Gastrocnemius medialis (tissue), 4 donors: ENCODE measurements at regions not wholly inside any gene's neighbourhood (a gene's known extent, or its start where the extent isn't known, plus 50 kb on each side); places are given as distances from the start of the nearest gene placed in this dataset.

Experiments used
- ATAC-seq, 2 donors: fragments of 150-250 bp; one replicate each; pipeline ENCODE4 v1.9.1; 2016
- DNase-seq, 2 donors: peaks; one replicate each; pipeline ENCODE4 v3.0.0-alpha.2; 2019
- H3K27ac ChIP-seq, 4 donors: fragments of 200-600 bp; sonication (generic); 1 replicate in 1 of 4; 2 replicates in 3 of 4; pipeline ENCODE4 v1.5.1; 2016 to 2018; ENCODE audit warnings: mild to moderate bottlenecking in 2 of 4, moderate library complexity in 1 of 4
- H3K27me3 ChIP-seq, 3 donors: fragments of 200-600 bp; sonication (generic) in 2 of 3; 1 replicate in 1 of 3; 2 replicates in 2 of 3; pipeline versions ENCODE4 v1.5.1 to v1.6.0; 2016 to 2019; ENCODE audit warnings: mild to moderate bottlenecking in 1 of 3, moderate library complexity in 1 of 3
- H3K36me3 ChIP-seq, 2 donors: fragments of 200-600 bp; sonication (generic) in 1 of 2; one replicate each; pipeline ENCODE4 v1.5.1; 2017 to 2018
- H3K4me1 ChIP-seq, 2 donors: fragments of 200-600 bp; sonication (generic) in 1 of 2; one replicate each; pipeline ENCODE4 v1.5.1; 2016 to 2017; ENCODE audit warnings: mild to moderate bottlenecking in 2 of 2
- H3K4me3 ChIP-seq, 4 donors: fragments of 200-600 bp; sonication (generic) in 3 of 4; 1 replicate in 1 of 4; 2 replicates in 3 of 4; pipeline ENCODE4 v1.5.1; 2016 to 2019; ENCODE audit warnings: mild to moderate bottlenecking in 2 of 4
- H3K9me3 ChIP-seq, 3 donors: fragments of 200-600 bp; sonication (generic) in 2 of 3; 1 replicate in 1 of 3; 2 replicates in 2 of 3; pipeline ENCODE4 v1.5.1; 2016 to 2019
- POLR2A ChIP-seq, 2 donors: fragments of 450-650 bp; IDR thresholded peaks; one replicate each; pipeline ENCODE4 v1.6.1; 2017; ENCODE audit warnings: antibody characterized with exemption in 2 of 2, mild to moderate bottlenecking in 2 of 2, moderate library complexity in 2 of 2
- in situ Hi-C, 4 donors: fragments of 200-750 bp; cut with MboI; loops; one replicate each; pipeline versions ENCODE4 v1.15.0 to v1.8.0; 2017; ENCODE audit warnings: low sequenced_read_pairs in 4 of 4
- intact Hi-C: fragments of 100-400 bp; cut with DNase I; formaldehyde crosslinking; loops from one replicate; pipeline ENCODE4 v1.15.1; 2023; ENCODE audit warnings: low total_unique reads
- TF ChIP-seq, protein P1 (sequence below), 5 experiments: fragments of 450-650 bp in 3 of 5; fragments of 200-600 bp in 2 of 5; sonication (generic) in 2 of 5; IDR thresholded peaks in 4 of 5; conservative IDR thresholded peaks in 1 of 5; 1 replicate in 4 of 5; 2 replicates in 1 of 5; pipeline ENCODE4 v1.5.1; 2016 to 2019; ENCODE audit warnings: antibody characterized with exemption in 5 of 5, mild to moderate bottlenecking in 3 of 5, moderate library complexity in 3 of 5

DNA sequence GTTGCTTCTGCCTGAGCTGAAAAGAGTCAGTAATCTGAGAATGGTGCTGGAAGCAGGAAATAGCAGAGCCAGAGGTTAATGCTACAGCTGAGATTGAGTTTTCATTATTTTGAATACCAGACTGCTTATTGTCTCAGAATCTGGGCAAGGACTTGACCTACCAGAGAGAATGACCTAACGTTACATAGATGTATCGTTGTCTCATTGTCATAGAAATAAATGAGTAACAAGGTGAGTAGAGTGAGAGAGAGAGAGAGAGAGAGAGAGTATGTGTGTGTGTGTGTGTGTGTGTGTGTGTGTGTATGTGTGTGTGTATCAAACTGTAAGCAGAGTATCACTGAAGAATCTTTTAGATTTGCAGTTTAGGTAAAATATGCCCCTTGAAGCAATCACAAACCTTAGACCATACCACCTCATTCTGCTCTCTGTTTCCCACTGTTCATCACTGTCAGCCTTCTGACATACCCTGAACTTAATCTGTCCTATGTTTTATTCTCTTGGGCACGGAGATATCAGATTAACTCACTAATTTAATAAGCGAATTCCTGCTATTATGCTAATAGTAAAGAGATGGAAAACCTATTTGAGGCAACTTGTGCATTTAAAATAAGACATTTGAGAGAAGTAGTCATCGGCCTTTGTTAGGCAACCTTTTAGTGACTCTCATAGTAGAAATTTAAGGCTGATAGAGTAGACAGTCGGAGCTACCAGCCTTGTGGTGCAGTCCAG, 87.8 kb downstream of the CYB561 start:
- no peak for DNase-seq
- no peaks in the 10 kb centered on the region for H3K27me3 ChIP-seq
- H3K27ac ChIP-seq = no peak overlapping the region
- in situ Hi-C loops = loop anchor here in 1 of 4 donors (25.0 kb wide), 1 partner anchor 104 kb away; no protein-coding TSS in a partner anchor
- no peaks in the 10 kb centered on the region for H3K9me3 ChIP-seq
- H3K4me3 ChIP-seq = no peak overlapping the region
- no peaks in the 10 kb centered on the region for H3K36me3 ChIP-seq
- H3K4me1 ChIP-seq = no peaks in the 10 kb centered on the region
- no peak for TF ChIP-seq POLR2A (IDR thresholded peaks at IDR 0.05)
- TF ChIP-seq, protein P1, sequence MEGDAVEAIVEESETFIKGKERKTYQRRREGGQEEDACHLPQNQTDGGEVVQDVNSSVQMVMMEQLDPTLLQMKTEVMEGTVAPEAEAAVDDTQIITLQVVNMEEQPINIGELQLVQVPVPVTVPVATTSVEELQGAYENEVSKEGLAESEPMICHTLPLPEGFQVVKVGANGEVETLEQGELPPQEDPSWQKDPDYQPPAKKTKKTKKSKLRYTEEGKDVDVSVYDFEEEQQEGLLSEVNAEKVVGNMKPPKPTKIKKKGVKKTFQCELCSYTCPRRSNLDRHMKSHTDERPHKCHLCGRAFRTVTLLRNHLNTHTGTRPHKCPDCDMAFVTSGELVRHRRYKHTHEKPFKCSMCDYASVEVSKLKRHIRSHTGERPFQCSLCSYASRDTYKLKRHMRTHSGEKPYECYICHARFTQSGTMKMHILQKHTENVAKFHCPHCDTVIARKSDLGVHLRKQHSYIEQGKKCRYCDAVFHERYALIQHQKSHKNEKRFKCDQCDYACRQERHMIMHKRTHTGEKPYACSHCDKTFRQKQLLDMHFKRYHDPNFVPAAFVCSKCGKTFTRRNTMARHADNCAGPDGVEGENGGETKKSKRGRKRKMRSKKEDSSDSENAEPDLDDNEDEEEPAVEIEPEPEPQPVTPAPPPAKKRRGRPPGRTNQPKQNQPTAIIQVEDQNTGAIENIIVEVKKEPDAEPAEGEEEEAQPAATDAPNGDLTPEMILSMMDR (IDR thresholded peaks at IDR 0.05 in 4 of 5, conservative IDR thresholded peaks at IDR 0.05 in 1 of 5) = no peak
- no peak for ATAC-seq
- intact Hi-C loops = loop anchor here (10.0 kb wide), 1 partner anchor 83 kb away; no protein-coding TSS in a partner anchor

- no peaks in the 10 kb centered on the region for H3K4me1 ChIP-seq
- intact Hi-C loops (loop anchor here (10.0 kb wide), 1 partner anchor 84 kb away; no protein-coding TSS in a partner anchor), in situ Hi-C loops (loop anchor here in 1 of 4 donors (25.0 kb wide), 1 partner anchor 103 kb away; no protein-coding TSS in a partner anchor)
- no peaks in the 10 kb centered on the region for H3K36me3 ChIP-seq
- TF ChIP-seq, protein P1 (IDR thresholded peaks at IDR 0.05 in 4 of 5, conservative IDR thresholded peaks at IDR 0.05 in 1 of 5) = no peak
- no peak for TF ChIP-seq POLR2A (IDR thresholded peaks at IDR 0.05)
- H3K9me3 ChIP-seq = no peaks in the 10 kb centered on the region
- ATAC-seq (no peak), DNase-seq (no peak)
- no peak overlapping the region for H3K4me3 ChIP-seq
- H3K27ac ChIP-seq = no peak overlapping the region
- no peaks in the 10 kb centered on the region for H3K27me3 ChIP-seq
Observed at GRCh38 chr17:63358956-63359355, 87.2 kb downstream of the CYB561 start.

- in situ Hi-C loops (loop anchor here in 1 of 4 donors (25.0 kb wide), 1 partner anchor 101 kb away; no protein-coding TSS in a partner anchor), intact Hi-C loops (no loop called here)
- Histone ChIP-seq H3K36me3 (no peaks in the 10 kb centered on the region), H3K9me3 (no peaks in the 10 kb centered on the region), H3K4me3 (no peak overlapping the region), H3K27ac (no peak overlapping the region), H3K27me3 (no peaks in the 10 kb centered on the region), H3K4me1 (no peaks in the 10 kb centered on the region)
- no peak for TF ChIP-seq POLR2A (IDR thresholded peaks at IDR 0.05)
- TF ChIP-seq, protein P1 (IDR thresholded peaks at IDR 0.05 in 4 of 5, conservative IDR thresholded peaks at IDR 0.05 in 1 of 5) = no peak
- ATAC-seq = no peak
- DNase-seq = no peak
Observed at GRCh38 chr17:63361182-63361581, 84.9 kb downstream of the CYB561 start.

DNA sequence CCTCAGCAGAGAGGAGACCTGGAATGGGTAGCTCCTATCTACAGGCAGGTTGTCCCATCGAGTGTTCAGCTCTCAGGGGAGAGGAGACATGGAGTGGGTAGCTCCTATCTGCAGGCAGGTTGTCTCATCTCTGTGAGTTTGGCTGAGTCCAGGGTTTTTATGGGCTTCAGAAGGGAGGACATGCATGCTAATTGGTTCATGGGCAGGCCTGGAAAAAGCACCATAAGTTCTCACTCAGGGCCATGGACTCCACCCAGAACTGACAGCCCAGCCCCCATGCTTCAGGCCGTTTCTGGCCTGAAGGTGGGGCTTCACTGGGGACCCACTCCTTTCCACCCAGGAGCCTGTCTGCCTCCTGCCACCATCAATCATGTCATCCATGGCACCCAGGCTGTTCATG, 84.0 kb downstream of the CYB561 start:
- H3K27ac ChIP-seq = no peak overlapping the region
- no peaks in the 10 kb centered on the region for H3K4me1 ChIP-seq
- no peak for ATAC-seq
- DNase-seq = no peak
- no peaks in the 10 kb centered on the region for H3K27me3 ChIP-seq
- no peak for TF ChIP-seq POLR2A (IDR thresholded peaks at IDR 0.05)
- TF ChIP-seq, protein P1 (IDR thresholded peaks at IDR 0.05 in 4 of 5, conservative IDR thresholded peaks at IDR 0.05 in 1 of 5) = no peak
- H3K36me3 ChIP-seq = no peaks in the 10 kb centered on the region
- no peak overlapping the region for H3K4me3 ChIP-seq
- intact Hi-C loops = no loop called here
- in situ Hi-C loops = loop anchor here in 1 of 4 donors (25.0 kb wide), 1 partner anchor 100 kb away; no protein-coding TSS in a partner anchor
- no peaks in the 10 kb centered on the region for H3K9me3 ChIP-seq
